ENCODE measurements at regions not wholly inside any gene's neighbourhood (a gene's known extent, or its start where the extent isn't known, plus 50 kb on each side); places are given as distances from the start of the nearest gene placed in this dataset.

- DNase-seq (ENCODE audit: low spot score): no peak
- Histone ChIP-seq H3K27ac (no peak overlapping the region), H3K4me3 (no peak overlapping the region)
- TF ChIP-seq, protein P1, sequence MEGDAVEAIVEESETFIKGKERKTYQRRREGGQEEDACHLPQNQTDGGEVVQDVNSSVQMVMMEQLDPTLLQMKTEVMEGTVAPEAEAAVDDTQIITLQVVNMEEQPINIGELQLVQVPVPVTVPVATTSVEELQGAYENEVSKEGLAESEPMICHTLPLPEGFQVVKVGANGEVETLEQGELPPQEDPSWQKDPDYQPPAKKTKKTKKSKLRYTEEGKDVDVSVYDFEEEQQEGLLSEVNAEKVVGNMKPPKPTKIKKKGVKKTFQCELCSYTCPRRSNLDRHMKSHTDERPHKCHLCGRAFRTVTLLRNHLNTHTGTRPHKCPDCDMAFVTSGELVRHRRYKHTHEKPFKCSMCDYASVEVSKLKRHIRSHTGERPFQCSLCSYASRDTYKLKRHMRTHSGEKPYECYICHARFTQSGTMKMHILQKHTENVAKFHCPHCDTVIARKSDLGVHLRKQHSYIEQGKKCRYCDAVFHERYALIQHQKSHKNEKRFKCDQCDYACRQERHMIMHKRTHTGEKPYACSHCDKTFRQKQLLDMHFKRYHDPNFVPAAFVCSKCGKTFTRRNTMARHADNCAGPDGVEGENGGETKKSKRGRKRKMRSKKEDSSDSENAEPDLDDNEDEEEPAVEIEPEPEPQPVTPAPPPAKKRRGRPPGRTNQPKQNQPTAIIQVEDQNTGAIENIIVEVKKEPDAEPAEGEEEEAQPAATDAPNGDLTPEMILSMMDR (IDR thresholded peaks at IDR 0.05): no peak
Measured at GRCh38 chr2:81903534-81903933, 1599.0 kb upstream of the LRRTM1 start.

DNA sequence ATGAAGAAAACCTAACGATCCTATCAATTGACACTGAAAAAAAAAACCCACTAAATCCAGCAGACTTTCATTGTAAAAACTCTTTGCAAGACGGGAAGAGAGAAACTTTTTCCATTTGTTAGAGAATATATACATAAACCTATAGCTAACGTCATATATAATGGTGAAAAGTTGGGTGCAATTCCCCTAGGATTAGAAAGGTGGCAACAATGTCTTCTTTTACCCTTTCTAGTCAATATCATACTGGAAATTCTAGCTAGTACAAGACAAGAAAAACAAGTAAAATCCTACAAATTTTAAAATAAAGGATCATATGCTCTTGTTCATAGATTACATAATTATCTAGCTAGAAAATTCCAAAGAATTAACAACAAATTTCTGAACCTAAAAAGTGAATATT lies 1596.5 kb upstream of the LRRTM1 start:
- DNase-seq (ENCODE audit: low spot score): no peak
- TF ChIP-seq, protein P1 (IDR thresholded peaks at IDR 0.05): no peak
- H3K4me3 ChIP-seq: no peak overlapping the region
- H3K27ac ChIP-seq: no peak overlapping the region

GRCh38 chr2:81895620-81896250 lies 1591.2 kb upstream of the LRRTM1 start:
- no peak for DNase-seq (ENCODE audit: low spot score)
- Histone ChIP-seq H3K4me3 (no peak overlapping the region), H3K27ac (no peak overlapping the region)
- TF ChIP-seq, protein P1 (IDR thresholded peaks at IDR 0.05): no peak

GRCh38 chr2:81894451-81894990 lies 1590.0 kb upstream of the LRRTM1 start:
- TF ChIP-seq, protein P1 (IDR thresholded peaks at IDR 0.05): no peak
- Histone ChIP-seq H3K4me3 (no peak overlapping the region), H3K27ac (no peak overlapping the region)
- DNase-seq (ENCODE audit: low spot score): no peak

DNA sequence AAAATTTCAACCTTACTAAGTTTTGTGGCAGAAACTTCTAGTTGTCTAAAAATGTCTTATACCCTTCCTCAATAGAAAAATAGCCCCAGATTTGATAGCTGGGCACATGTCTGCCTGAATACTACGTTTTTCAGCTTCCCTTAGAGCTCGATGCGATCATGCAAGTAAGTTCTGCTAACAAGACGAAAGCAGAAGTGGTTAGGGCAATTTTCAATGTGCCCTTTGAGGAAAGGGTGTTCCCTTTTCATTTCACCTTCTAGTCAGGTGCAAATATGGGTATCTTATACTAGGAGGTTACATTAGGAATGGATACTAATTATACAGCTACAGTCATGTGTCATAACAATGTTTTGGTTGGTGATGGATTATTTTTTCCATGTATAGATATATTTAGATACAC lies 1572.1 kb upstream of the LRRTM1 start:
- no peak for DNase-seq (ENCODE audit: low spot score)
- H3K27ac ChIP-seq: no peak overlapping the region
- TF ChIP-seq, protein P1 (IDR thresholded peaks at IDR 0.05): no peak
- no peak overlapping the region for H3K4me3 ChIP-seq

DNA sequence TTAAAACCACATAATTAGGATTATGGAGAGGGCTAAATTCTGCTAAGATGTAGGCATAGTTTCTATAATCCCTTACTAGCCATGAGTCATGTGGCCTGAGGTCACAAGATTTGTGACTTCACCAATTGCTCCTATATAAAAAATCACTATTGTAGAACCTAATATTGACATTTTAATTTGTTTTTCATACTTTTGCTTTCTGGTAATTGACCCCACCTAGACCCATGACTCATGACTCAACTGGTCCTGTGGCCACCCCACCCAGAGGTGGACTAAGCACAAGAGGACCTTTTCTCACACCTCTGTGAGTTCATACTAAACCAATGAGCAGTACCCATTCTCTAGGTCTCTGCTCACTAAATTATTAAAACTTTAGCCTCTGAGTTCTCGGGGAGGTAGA lies 1567.5 kb upstream of the LRRTM1 start:
- TF ChIP-seq, protein P1 (IDR thresholded peaks at IDR 0.05): no peak
- H3K27ac ChIP-seq: no peak overlapping the region
- no peak overlapping the region for H3K4me3 ChIP-seq
- DNase-seq (ENCODE audit: low spot score): no peak

- DNase-seq (ENCODE audit: low spot score): no peak
- TF ChIP-seq, protein P1 (IDR thresholded peaks at IDR 0.05): no peak
Measured at GRCh38 chr2:81870119-81870518, 1565.6 kb upstream of the LRRTM1 start.

More at GRCh38 chr2:81870119-81870518, 1565.6 kb upstream of the LRRTM1 start:
- no peak overlapping the region for H3K27ac ChIP-seq
- H3K4me3 ChIP-seq: no peak overlapping the region

Measured in coronary artery (tissue), 2 donors.